ENCODE measurements at regions not wholly inside any gene's neighbourhood (a gene's known extent, or its start where the extent isn't known, plus 50 kb on each side); places are given as distances from the start of the nearest gene placed in this dataset.

DNA sequence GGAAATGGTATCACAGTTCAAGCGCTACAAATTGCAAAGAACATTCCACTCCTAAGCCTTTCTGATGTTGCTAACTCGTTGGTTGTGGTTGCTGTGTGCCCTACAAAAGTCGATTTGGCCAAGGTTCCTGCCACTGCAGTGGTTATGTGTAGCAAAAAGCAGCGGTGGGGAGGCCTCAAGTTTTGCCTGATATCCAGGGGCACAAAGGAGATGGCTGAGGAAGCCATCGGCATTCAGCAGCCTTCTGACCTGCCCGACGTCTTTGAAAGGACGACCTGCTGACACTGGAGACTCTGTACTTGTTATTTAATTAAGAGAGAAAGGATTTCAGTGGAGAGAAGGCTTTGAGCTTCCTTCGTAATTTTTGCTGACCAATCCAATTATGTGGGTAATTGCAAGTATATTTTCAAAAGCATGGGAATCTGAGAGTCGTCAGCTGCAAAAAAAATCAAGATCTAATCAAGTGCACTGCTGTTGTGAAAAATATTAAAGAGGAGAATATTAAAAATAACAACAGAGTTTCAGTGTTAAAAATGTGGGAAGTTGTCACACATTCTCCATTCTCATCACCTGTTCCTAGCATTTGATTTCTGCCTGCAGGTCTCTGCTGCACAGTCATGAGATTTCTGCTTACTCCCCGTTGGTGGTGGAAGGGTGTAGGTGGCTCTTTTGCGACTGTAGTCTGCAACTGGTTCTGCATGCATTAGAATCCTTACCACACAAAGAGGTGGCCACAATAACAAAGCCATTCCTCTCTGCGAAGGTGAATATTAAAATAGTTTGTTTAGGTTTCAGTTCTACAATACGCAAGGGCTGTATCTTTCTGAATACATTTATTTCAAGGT lies 319.2 kb downstream of the IRX2 start:
- DNase-seq, result no peak
- in situ Hi-C loops (cut with MboI; ENCODE audit: low pct_unique_long_range_greater_than_20kb, low sequenced_read_pairs), result no loop called here

- no peak for DNase-seq
- in situ Hi-C loops (cut with MboI; ENCODE audit: low pct_unique_long_range_greater_than_20kb, low sequenced_read_pairs), result no loop called here
Measured at GRCh38 chr5:2430606-2431005, 320.9 kb downstream of the IRX2 start.

- in situ Hi-C loops (cut with MboI; ENCODE audit: low pct_unique_long_range_greater_than_20kb, low sequenced_read_pairs), result no loop called here
- DNase-seq, result no peak
Measured at GRCh38 chr5:2427983-2428382, 323.5 kb downstream of the IRX2 start.

- in situ Hi-C loops (cut with MboI; ENCODE audit: low pct_unique_long_range_greater_than_20kb, low sequenced_read_pairs), result no loop called here
- no peak for DNase-seq
Measured at GRCh38 chr5:2423634-2424033, 327.8 kb downstream of the IRX2 start.

DNA sequence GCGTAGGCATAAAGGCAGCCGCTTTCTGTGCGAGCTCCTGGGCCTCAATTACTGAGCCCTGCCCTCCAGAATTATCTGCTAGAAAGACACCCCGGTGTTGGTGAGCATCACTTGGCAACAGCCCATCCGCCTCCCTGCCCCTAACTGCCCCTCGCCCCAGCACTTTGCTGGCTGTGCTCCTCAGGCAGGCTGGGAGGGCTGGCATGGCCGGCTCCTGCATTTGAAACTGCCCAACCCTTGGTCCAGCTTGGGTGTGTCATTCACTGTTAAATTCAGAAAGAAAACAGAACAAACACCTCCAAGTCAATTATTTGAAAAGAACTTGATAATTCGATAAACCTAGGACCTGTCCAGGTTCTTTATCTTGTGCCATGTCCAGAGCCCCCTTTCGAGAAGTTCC lies 334.2 kb downstream of the IRX2 start:
- in situ Hi-C loops (cut with MboI; ENCODE audit: low pct_unique_long_range_greater_than_20kb, low sequenced_read_pairs), result no loop called here

GRCh38 chr5:2415678-2416077 lies 335.8 kb downstream of the IRX2 start:
- DNase-seq, result no peak

More for the DNA sequence above, 334.2 kb downstream of the IRX2 start:
- DNase-seq, result no peak

GRCh38 chr5:2410451-2410850 lies 341.0 kb downstream of the IRX2 start:
- in situ Hi-C loops (cut with MboI; ENCODE audit: low pct_unique_long_range_greater_than_20kb, low sequenced_read_pairs), result no loop called here
- no peak for DNase-seq

More at GRCh38 chr5:2415678-2416077, 335.8 kb downstream of the IRX2 start:
- in situ Hi-C loops (cut with MboI; ENCODE audit: low pct_unique_long_range_greater_than_20kb, low sequenced_read_pairs), result no loop called here

- in situ Hi-C loops (cut with MboI; ENCODE audit: low pct_unique_long_range_greater_than_20kb, low sequenced_read_pairs), result no loop called here
- DNase-seq, result no peak
Measured at GRCh38 chr5:2403296-2403695, 348.2 kb downstream of the IRX2 start.

GRCh38 chr5:2399804-2400203 lies 351.7 kb downstream of the IRX2 start:
- DNase-seq, result no peak
- in situ Hi-C loops (cut with MboI; ENCODE audit: low pct_unique_long_range_greater_than_20kb, low sequenced_read_pairs), result no loop called here

DNA sequence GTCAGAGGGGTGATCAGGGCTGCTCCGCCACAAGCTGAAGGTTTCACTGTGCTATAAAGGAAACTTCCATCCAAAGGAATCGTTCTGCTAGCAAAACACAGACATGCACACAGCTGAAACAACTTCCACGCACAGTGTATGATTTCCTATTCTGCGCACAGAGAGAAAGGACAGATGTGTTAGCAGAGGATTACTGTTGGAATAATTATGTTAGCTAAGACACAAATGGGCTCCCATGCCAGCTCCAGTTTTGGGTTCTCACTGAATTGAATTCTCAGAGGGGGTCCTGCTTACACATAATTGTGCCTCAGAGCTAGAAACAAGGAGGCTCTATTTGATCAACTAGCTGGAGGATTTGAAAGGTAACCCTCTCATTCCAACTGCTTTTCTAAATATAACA lies 352.4 kb downstream of the IRX2 start:
- no peak for DNase-seq
- in situ Hi-C loops (cut with MboI; ENCODE audit: low pct_unique_long_range_greater_than_20kb, low sequenced_read_pairs), result no loop called here

DNA sequence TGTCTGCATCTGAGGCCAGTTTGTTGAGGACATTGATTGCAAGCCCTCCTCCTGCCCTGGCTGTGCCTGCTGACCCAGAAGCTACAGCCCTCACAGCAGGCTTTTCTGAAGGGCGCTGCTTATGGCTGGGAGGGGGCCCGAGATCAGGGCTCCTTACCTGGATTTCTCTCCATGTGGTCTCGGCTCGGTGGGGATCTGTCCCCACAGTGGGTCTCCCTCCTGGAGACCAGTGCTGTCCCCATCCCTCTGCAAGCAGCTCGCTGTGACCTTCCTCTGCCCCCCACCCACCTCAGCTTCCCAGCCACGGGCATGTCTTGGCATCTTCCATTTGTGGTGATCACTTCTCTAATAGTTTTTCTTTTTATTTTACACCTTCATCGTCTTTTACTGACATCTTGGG lies 357.9 kb downstream of the IRX2 start:
- no peak for DNase-seq
- in situ Hi-C loops (cut with MboI; ENCODE audit: low pct_unique_long_range_greater_than_20kb, low sequenced_read_pairs), result no loop called here

GRCh38 chr5:2391566-2391965 lies 359.9 kb downstream of the IRX2 start:
- no peak for DNase-seq
- in situ Hi-C loops (cut with MboI; ENCODE audit: low pct_unique_long_range_greater_than_20kb, low sequenced_read_pairs), result no loop called here

DNA sequence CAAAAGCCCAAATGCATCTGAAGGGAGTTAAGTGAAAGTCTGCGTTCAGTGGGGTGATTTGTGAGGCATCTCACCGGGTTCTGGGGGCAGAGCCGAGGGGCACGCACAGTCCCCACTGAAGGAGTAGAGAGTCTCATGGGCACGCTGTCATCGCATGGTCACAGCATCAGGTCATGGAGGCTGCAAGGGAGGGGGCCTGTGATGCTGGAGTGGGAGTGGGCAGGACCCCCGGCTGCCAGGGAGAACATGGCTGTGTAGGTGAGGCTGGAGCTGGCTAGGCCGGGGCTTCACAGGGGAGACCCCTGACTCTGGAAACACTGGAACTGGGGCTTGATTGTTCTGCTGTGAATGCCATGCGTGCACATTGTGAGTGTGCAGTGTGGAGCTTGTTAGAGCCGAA lies 360.5 kb downstream of the IRX2 start:
- in situ Hi-C loops (cut with MboI; ENCODE audit: low pct_unique_long_range_greater_than_20kb, low sequenced_read_pairs), result no loop called here
- no peak for DNase-seq

DNA sequence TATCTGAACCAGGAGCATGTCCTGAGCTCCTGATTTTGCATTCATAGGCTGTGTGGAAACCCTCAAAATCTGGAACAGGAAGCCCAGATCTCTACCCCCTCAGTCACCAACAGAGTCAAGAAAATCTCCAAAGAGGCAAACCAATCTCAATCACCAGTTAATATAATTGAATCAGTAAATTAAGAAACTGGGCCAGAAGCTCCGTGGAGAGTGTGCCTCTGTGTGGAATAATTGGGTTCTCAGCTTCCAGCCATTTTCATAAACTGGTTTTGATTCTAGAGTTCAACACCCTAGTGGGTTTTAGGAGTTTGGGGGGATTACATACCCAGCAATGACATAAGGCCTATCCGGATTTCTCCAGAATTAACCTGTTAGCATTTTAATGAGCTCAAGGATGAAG lies 362.9 kb downstream of the IRX2 start:
- DNase-seq, result no peak
- in situ Hi-C loops (cut with MboI; ENCODE audit: low pct_unique_long_range_greater_than_20kb, low sequenced_read_pairs), result no loop called here

DNA sequence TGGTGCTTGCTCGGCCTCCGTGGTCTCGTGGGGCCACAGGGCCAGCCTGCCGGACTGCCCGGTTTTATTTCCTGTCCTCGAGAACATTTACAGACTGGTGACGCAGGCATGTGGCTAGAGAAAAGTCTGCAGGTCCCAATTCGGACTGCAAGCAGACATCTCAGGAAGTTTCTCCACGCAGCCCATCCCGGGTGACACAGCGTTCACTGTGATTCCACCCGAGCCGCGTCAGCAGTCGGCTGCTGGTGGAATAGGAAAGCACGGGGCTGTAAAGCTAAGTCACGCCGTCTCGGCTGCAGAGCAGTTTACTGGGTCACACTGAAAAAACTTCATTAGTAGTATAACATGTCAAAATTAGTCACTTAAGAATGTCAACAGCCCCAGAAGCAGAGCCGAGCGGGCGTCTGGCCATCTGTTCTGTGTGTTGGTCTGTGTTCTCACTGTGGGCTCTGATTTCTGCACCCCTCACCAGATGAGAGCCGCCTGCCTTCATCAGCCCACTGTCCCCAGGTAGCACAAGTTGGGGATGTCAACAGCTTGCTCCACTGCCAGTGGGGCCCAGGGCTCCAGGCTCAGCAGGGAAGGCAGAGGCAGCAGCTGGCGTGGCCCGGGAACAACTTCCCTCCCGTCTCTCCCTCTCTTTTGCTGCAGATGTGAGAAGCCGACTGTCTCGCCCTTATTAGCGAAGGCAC lies 363.7 kb downstream of the IRX2 start:
- no peak for DNase-seq

DNA sequence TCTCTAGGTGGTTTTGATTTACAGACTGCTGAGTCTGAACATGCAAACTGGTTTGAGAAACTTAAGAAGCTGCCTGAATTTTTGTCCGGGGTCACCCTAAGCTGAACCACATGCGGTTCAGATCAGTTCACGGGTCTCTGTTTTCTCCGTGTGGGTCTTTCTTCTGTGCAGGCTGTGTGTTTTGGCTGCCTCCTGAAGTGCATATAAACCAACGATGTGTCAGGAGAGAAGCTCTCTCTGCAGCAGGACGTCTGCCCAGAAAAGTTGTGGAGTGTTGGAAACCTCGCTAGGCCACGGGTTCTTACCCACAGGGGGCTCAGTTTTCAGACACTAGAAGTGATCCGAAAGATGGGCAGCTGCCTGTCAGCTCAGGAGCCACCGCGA lies 364.2 kb downstream of the IRX2 start:
- no peak for DNase-seq
- in situ Hi-C loops (cut with MboI; ENCODE audit: low pct_unique_long_range_greater_than_20kb, low sequenced_read_pairs), result no loop called here

More for the DNA sequence above, 363.7 kb downstream of the IRX2 start:
- in situ Hi-C loops (cut with MboI; ENCODE audit: low pct_unique_long_range_greater_than_20kb, low sequenced_read_pairs), result no loop called here

DNA sequence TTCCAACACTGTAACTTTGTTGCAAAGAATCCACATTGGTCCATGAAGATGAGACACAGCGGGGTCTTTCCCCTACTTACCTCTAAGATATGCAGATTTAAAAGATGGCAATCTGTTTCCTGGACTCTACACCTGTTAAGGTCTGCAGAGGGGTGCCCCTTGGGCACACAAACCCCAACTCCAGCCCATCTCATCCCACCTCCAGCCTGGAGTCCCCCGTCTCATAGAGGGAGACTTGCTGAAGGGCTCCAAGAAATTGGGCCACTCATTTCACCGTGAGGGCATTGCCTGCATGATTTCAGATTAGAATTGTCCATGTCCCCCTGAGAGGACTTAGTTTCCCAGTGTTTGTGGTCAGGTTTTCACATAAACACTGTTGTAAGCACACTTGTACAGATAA lies 365.7 kb downstream of the IRX2 start:
- no peak for DNase-seq
- in situ Hi-C loops (cut with MboI; ENCODE audit: low pct_unique_long_range_greater_than_20kb, low sequenced_read_pairs), result no loop called here

- in situ Hi-C loops (cut with MboI; ENCODE audit: low pct_unique_long_range_greater_than_20kb, low sequenced_read_pairs), result no loop called here
- no peak for DNase-seq
Measured at GRCh38 chr5:2383698-2384065, 367.8 kb downstream of the IRX2 start.

- no peak for DNase-seq
- in situ Hi-C loops (cut with MboI; ENCODE audit: low pct_unique_long_range_greater_than_20kb, low sequenced_read_pairs), result no loop called here
Measured at GRCh38 chr5:2382776-2383697, 368.4 kb downstream of the IRX2 start.

DNA sequence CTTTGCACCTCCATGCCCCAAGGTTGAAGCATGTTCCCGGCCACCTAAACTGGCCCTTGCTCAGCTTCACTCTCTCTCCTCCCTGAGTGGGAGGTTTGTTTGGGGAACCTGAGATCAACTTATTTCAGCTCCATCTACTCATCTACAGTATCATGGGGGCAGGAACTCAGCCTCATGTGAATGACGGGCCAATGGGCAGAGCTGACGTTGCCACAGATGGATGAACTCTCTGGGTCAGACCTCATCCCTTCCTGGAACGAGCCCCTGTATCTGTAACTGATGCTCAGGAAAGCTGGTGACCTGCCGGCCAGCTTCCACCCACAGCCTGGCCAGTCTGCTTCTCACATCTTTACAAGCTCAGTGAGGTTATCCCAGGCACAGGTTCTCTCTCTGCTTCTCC lies 369.6 kb downstream of the IRX2 start:
- in situ Hi-C loops (cut with MboI; ENCODE audit: low pct_unique_long_range_greater_than_20kb, low sequenced_read_pairs), result no loop called here

More for the DNA sequence above, 369.6 kb downstream of the IRX2 start:
- no peak for DNase-seq

Data from KBM-7 (cell line).